PC-9 (cell line): ENCODE measurements at regions not wholly inside any gene's neighbourhood (a gene's known extent, or its start where the extent isn't known, plus 50 kb on each side); places are given as distances from the start of the nearest gene placed in this dataset.

Experiments
- EZH2 ChIP-seq: fragments of 200-600 bp; sonication (generic); IDR thresholded peaks from 2 replicates; pipeline ENCODE4 v1.8.0; 2017; ENCODE audit warnings: antibody characterized with exemption, low read depth
- TF ChIP-seq, protein P1 (sequence below): fragments of 200-600 bp; sonication (generic); conservative IDR thresholded peaks from 2 replicates; pipeline ENCODE4 v1.6.1; 2017; ENCODE audit warnings: mixed run types, antibody characterized with exemption, mild to moderate bottlenecking, moderate library complexity

DNA sequence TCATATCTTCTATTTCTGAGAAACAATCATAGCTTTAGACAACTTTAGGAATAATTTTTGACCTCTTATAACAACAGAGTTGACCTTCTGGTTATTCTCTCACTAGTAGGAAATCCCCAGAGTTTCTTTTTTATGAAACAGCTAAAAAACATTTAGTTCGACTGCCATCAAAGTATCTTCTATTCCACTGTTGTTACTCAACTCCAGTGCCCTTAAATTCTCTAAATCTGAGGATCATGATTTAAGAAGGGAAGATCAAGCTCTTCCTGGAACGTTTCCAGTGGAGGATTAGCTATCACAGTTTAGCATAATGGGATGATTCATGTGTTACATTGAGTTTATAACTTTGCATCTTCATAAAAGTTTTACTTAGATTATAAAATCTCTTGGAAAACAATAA lies 134.9 kb upstream of the VEGFC start:
- TF ChIP-seq, protein P1, sequence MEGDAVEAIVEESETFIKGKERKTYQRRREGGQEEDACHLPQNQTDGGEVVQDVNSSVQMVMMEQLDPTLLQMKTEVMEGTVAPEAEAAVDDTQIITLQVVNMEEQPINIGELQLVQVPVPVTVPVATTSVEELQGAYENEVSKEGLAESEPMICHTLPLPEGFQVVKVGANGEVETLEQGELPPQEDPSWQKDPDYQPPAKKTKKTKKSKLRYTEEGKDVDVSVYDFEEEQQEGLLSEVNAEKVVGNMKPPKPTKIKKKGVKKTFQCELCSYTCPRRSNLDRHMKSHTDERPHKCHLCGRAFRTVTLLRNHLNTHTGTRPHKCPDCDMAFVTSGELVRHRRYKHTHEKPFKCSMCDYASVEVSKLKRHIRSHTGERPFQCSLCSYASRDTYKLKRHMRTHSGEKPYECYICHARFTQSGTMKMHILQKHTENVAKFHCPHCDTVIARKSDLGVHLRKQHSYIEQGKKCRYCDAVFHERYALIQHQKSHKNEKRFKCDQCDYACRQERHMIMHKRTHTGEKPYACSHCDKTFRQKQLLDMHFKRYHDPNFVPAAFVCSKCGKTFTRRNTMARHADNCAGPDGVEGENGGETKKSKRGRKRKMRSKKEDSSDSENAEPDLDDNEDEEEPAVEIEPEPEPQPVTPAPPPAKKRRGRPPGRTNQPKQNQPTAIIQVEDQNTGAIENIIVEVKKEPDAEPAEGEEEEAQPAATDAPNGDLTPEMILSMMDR = no peak
- TF ChIP-seq EZH2 = no peak
